ENCODE measurements at regions not wholly inside any gene's neighbourhood (a gene's known extent, or its start where the extent isn't known, plus 50 kb on each side); places are given as distances from the start of the nearest gene placed in this dataset.

DNA sequence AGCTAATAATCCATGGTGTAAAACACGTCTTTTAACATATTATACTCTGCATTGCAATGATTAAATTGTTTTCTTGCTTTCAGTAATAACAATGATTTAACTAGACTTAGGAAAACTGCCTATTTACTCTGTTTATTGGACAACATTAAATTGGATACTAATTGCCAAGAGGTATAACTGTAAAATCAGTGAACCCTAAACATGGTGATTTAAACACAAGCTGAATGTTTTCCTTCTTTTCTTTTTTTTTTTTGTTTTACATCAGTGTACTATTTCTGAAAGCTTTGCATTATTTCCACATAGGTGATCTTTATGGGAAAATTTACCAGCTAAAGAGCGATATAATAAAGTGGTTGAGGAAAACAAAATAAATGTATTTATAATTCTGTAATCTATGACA lies 276.7 kb downstream of the PCDH7 start:
- TF ChIP-seq CTCF (conservative IDR thresholded peaks at IDR 0.05; ENCODE audit: low read depth, low read length) = no peak
- DNase-seq (ENCODE audit: low read depth) = no peak
- H3K4me3 ChIP-seq (ENCODE audit: low read length) = no peak overlapping the region

DNA sequence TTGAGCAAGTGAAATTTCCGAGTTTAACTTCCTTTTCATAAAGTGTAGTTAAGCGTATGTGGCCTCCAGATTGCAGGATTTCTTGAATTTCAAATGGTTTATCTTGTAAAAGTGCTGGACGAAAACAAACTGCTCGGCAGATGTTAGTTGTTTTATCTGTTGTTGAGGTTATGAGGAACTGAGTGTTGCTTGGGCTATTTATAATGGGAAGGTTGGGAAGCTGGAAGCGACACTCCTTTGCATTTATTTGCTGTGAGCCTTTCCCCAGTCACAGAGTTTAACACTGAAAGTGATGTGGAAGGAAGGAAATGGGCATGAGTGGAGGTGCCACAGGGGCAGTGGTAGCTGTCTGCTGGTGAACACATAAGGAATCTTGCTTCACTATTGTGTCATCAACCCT lies 284.9 kb downstream of the PCDH7 start:
- H3K4me3 ChIP-seq (ENCODE audit: low read length) = no peak overlapping the region
- TF ChIP-seq CTCF (conservative IDR thresholded peaks at IDR 0.05; ENCODE audit: low read depth, low read length) = no peak
- no peak for DNase-seq (ENCODE audit: low read depth)

GRCh38 chr4:31007858-31008257 lies 287.7 kb downstream of the PCDH7 start:
- DNase-seq (ENCODE audit: low read depth) = no peak
- TF ChIP-seq CTCF (conservative IDR thresholded peaks at IDR 0.05; ENCODE audit: low read depth, low read length) = no peak
- H3K4me3 ChIP-seq (ENCODE audit: low read length) = no peak overlapping the region

- DNase-seq (ENCODE audit: low read depth) = no peak
- no peak overlapping the region for H3K4me3 ChIP-seq (ENCODE audit: low read length)
- no peak for TF ChIP-seq CTCF (conservative IDR thresholded peaks at IDR 0.05; ENCODE audit: low read depth, low read length)
Measured at GRCh38 chr4:31009926-31010325, 289.8 kb downstream of the PCDH7 start.

- DNase-seq (ENCODE audit: low read depth) = no peak
- no peak for TF ChIP-seq CTCF (conservative IDR thresholded peaks at IDR 0.05; ENCODE audit: low read depth, low read length)
- H3K4me3 ChIP-seq (ENCODE audit: low read length) = no peak overlapping the region
Measured at GRCh38 chr4:31015123-31015522, 295.0 kb downstream of the PCDH7 start.

- H3K4me3 ChIP-seq (ENCODE audit: low read length) = no peak overlapping the region
- no peak for TF ChIP-seq CTCF (conservative IDR thresholded peaks at IDR 0.05; ENCODE audit: low read depth, low read length)
- no peak for DNase-seq (ENCODE audit: low read depth)
Measured at GRCh38 chr4:31016322-31017061, 296.3 kb downstream of the PCDH7 start.

GRCh38 chr4:31020363-31020762 lies 300.2 kb downstream of the PCDH7 start:
- peak; percentile 80 for DNase-seq (ENCODE audit: low read depth)
- TF ChIP-seq CTCF (conservative IDR thresholded peaks at IDR 0.05; ENCODE audit: low read depth, low read length) = no peak
- H3K4me3 ChIP-seq (ENCODE audit: low read length) = no peak overlapping the region

All from retinal pigment epithelial cell (primary cell).